B cell (primary cell): ENCODE measurements at regions not wholly inside any gene's neighbourhood (a gene's known extent, or its start where the extent isn't known, plus 50 kb on each side); places are given as distances from the start of the nearest gene placed in this dataset.

Source experiments
- ATAC-seq: fragments of 200-7000 bp; cut with Tn5 transposase; one replicate; pipeline ENCODE4 v1.10.0; 2021; ENCODE audit warnings: low read depth, mild to moderate bottlenecking, moderate number of reproducible peaks, moderate library complexity
- CTCF ChIA-PET: fragments of 350-600 bp; sonication (Branson Sonifier 250); formaldehyde crosslinking; loops from one replicate; lab custom pipeline; 2021; ENCODE audit warnings: antibody characterized with exemption, inconsistent platforms; lab: Charles Lee
- POLR2A ChIA-PET: fragments of 350-600 bp; sonication (Branson Sonifier 250); formaldehyde crosslinking; loops from one replicate; lab custom pipeline; 2021; ENCODE audit warnings: antibody characterized with exemption; lab: Charles Lee
- DNase-seq: peaks from one replicate; pipeline ENCODE4 v3.0.0; 2013
- H2AFZ ChIP-seq: 2 replicates; pipeline ENCODE4 v1.6.1; 2012; ENCODE audit warnings: mild to moderate bottlenecking, low read depth, low read length; ENCODE audit not compliant: insufficient read depth, poor library complexity, severe bottlenecking
- H3K27ac ChIP-seq, 2 donors: 1 replicate in 1 of 2; 2 replicates in 1 of 2; pipeline ENCODE4 v1.5.1; 2012 to 2013; ENCODE audit warnings: low read length in 2 of 2, mild to moderate bottlenecking in 2 of 2, moderate library complexity in 1 of 2
- H3K27me3 ChIP-seq, 4 experiments: fragments of 200-600 bp in 1 of 4; sonication (generic) in 1 of 4; replicated peaks in 1 of 4; 1 replicate in 2 of 4; 2 replicates in 2 of 4; pipeline versions ENCODE4 v1.6.1 to v1.7.0; 2013 to 2016; ENCODE audit warnings: low read length in 3 of 4, mild to moderate bottlenecking in 2 of 4, mixed read lengths in 1 of 4, moderate library complexity in 1 of 4; ENCODE audit not compliant: insufficient read depth in 4 of 4, control insufficient read depth in 3 of 4; ENCODE audit errors: control extremely low read depth in 1 of 4
- H3K36me3 ChIP-seq, 2 experiments: replicated peaks in 1 of 2; 1 replicate in 1 of 2; 2 replicates in 1 of 2; pipeline versions ENCODE4 v1.6.1 to v1.7.1; 2013; ENCODE audit warnings: low read length in 1 of 2; ENCODE audit not compliant: insufficient read depth in 2 of 2, control insufficient read depth in 1 of 2; ENCODE audit errors: control extremely low read depth in 1 of 2, extremely low read depth in 1 of 2
- H3K4me1 ChIP-seq, 2 donors: fragments of 200-600 bp in 1 of 2; sonication (generic) in 1 of 2; 1 replicate in 1 of 2; 2 replicates in 1 of 2; pipeline versions ENCODE4 v1.5.1 to v1.6.1; 2013 to 2017; ENCODE audit warnings: low read length in 2 of 2; ENCODE audit not compliant: control insufficient read depth in 2 of 2, insufficient read depth in 2 of 2
- H3K4me2 ChIP-seq: replicated peaks from 2 replicates; pipeline ENCODE3; 2012; ENCODE audit warnings: mild to moderate bottlenecking, low read depth, low read length; ENCODE audit not compliant: poor library complexity, severe bottlenecking
- H3K4me3 ChIP-seq, 5 experiments: fragments of 200-600 bp in 1 of 5; sonication (generic) in 1 of 5; 1 replicate in 3 of 5; 2 replicates in 2 of 5; pipeline versions ENCODE4 v1.5.1 to v1.7.0; 2011 to 2016; ENCODE audit warnings: low read length in 4 of 5, mild to moderate bottlenecking in 4 of 5, low read depth in 2 of 5, control low read depth in 1 of 5, moderate library complexity in 1 of 5; ENCODE audit not compliant: insufficient read depth in 1 of 5; ENCODE audit errors: control extremely low read depth in 1 of 5, extremely low read depth in 1 of 5
- H3K79me2 ChIP-seq: fragments of 200-600 bp; sonication (generic); one replicate; pipeline ENCODE4 v1.6.0; 2016; ENCODE audit warnings: low read length; ENCODE audit not compliant: control insufficient read depth, insufficient read depth
- H3K9ac ChIP-seq: fragments of 200-600 bp; sonication (generic); 2 replicates; pipeline ENCODE4 v1.6.1; 2017; ENCODE audit warnings: mild to moderate bottlenecking, low read length, moderate library complexity
- H3K9me3 ChIP-seq, 3 donors: one replicate each; pipeline versions ENCODE4 v1.6.1 to v1.7.1; 2013; ENCODE audit warnings: low read length in 2 of 3; ENCODE audit not compliant: control insufficient read depth in 2 of 3, insufficient read depth in 1 of 3; ENCODE audit errors: control extremely low read depth in 1 of 3
- H4K20me1 ChIP-seq: 2 replicates; pipeline ENCODE4 v1.6.0; 2012; ENCODE audit warnings: mild to moderate bottlenecking, low read length; ENCODE audit not compliant: insufficient read depth, control insufficient read depth, poor library complexity, severe bottlenecking
- H3K27ac Mint-ChIP-seq: one replicate; pipeline ENCODE4 v1.8.0; 2021; ENCODE audit warnings: mixed read lengths
- H3K27me3 Mint-ChIP-seq: one replicate; pipeline ENCODE4 v1.8.0; 2021; ENCODE audit warnings: mixed read lengths
- H3K4me1 Mint-ChIP-seq: one replicate; pipeline ENCODE4 v1.8.0; 2021; ENCODE audit warnings: mixed read lengths
- H3K4me3 Mint-ChIP-seq: one replicate; pipeline ENCODE4 v1.8.0; 2021; ENCODE audit warnings: mixed read lengths
- H3K9me3 Mint-ChIP-seq: one replicate; pipeline ENCODE4 v1.8.0; 2022; ENCODE audit warnings: mixed read lengths; ENCODE audit not compliant: insufficient read depth
- CTCF ChIP-seq: fragments of 200-600 bp; IDR thresholded peaks from one replicate; pipeline ENCODE4 v1.8.0; 2022; ENCODE audit warnings: antibody characterized with exemption, mild to moderate bottlenecking
- EZH2 ChIP-seq: IDR thresholded peaks from 2 replicates; pipeline ENCODE4 v1.6.1; 2012; ENCODE audit warnings: borderline replicate concordance, low read depth, mild to moderate bottlenecking, moderate library complexity, low read length; ENCODE audit not compliant: insufficient read depth, poor library complexity, severe bottlenecking
- WGBS: methylation state at CpG from one replicate; pipeline ENCODE4 v1.1.5; 2013; ENCODE audit warnings: missing lambda C conversion rate; ENCODE audit not compliant: insufficient coverage; 5-methylcytosine and 5-hydroxymethylcytosine counted together
- intact Hi-C: fragments of 100-400 bp; cut with micrococcal nuclease; formaldehyde crosslinking; loops from one replicate; pipeline ENCODE4 v1.10.0; 2022

GRCh38 chr13:107295416-107296140, 727.6 kb upstream of the ARGLU1 start:
- ChIA-PET CTCF (no interaction called here), POLR2A (no interaction called here)
- Histone ChIP-seq H3K27me3 (no peaks in the 10 kb centered on the region), H3K4me2 (no peak overlapping the region), H3K27ac (no peak overlapping the region), H3K79me2 (no peaks in the 10 kb centered on the region), H3K4me1 (no peaks in the 10 kb centered on the region), H2AFZ (no peak overlapping the region), H3K4me3 (no peak overlapping the region), H4K20me1 (no peaks in the 10 kb centered on the region), H3K9ac (no peak overlapping the region), H3K9me3 (no peaks in the 10 kb centered on the region), H3K36me3 (no peaks in the 10 kb centered on the region)
- Mint-ChIP-seq H3K27ac (no peak overlapping the region), H3K4me3 (no peak overlapping the region), H3K4me1 (no peaks in the 10 kb centered on the region), H3K27me3 (no peaks in the 10 kb centered on the region), H3K9me3 (peaks cover 3% of the 10 kb centered on the region)
- TF ChIP-seq EZH2 (no peak), CTCF (no peak)
- DNase-seq (no peak), ATAC-seq (no peak)
- intact Hi-C loops: no loop called here
- WGBS: no CpG with 5 or more reads among the region's 2 CpGs

- Histone ChIP-seq H3K36me3 (no peaks in the 10 kb centered on the region), H3K9ac (no peak overlapping the region), H3K79me2 (no peaks in the 10 kb centered on the region), H3K27ac (no peak overlapping the region), H2AFZ (no peak overlapping the region), H3K4me2 (no peak overlapping the region), H3K4me3 (no peak overlapping the region), H3K27me3 (no peaks in the 10 kb centered on the region), H3K9me3 (no peaks in the 10 kb centered on the region), H3K4me1 (no peaks in the 10 kb centered on the region), H4K20me1 (no peaks in the 10 kb centered on the region)
- DNase-seq (no peak), ATAC-seq (no peak)
- H3K27ac Mint-ChIP-seq: no peak overlapping the region
- TF ChIP-seq CTCF: no peak
- no peak for TF ChIP-seq EZH2
- H3K9me3 Mint-ChIP-seq: peaks cover 3% of the 10 kb centered on the region
- no peaks in the 10 kb centered on the region for H3K4me1 Mint-ChIP-seq
- 86% methylated on average over 2 of the region's 3 CpGs for WGBS
- intact Hi-C loops: no loop called here
- ChIA-PET POLR2A (no interaction called here), CTCF (no interaction called here)
- H3K4me3 Mint-ChIP-seq: no peak overlapping the region
- no peaks in the 10 kb centered on the region for H3K27me3 Mint-ChIP-seq
Measured at GRCh38 chr13:107293924-107294323, 726.0 kb upstream of the ARGLU1 start.
